ENCODE measurements at regions not wholly inside any gene's neighbourhood (a gene's known extent, or its start where the extent isn't known, plus 50 kb on each side); places are given as distances from the start of the nearest gene placed in this dataset.

- no peak overlapping the region for H3K4me3 ChIP-seq (replicated peaks; ENCODE audit: low read depth, low read length)
- TF ChIP-seq CTCF (IDR thresholded peaks at IDR 0.05; ENCODE audit: low read length, missing control alignments) = no peak
- no peak for DNase-seq (ENCODE audit: low read depth)
Observed at GRCh38 chrX:99798936-99799335, 611.1 kb downstream of the PCDH19 start.

- DNase-seq (ENCODE audit: low read depth) = no peak
- H3K4me3 ChIP-seq (replicated peaks; ENCODE audit: low read depth, low read length) = no peak overlapping the region
- no peak for TF ChIP-seq CTCF (IDR thresholded peaks at IDR 0.05; ENCODE audit: low read length, missing control alignments)
Observed at GRCh38 chrX:99795495-99795894, 614.6 kb downstream of the PCDH19 start.

GRCh38 chrX:99782516-99783040 lies 627.5 kb downstream of the PCDH19 start:
- no peak for TF ChIP-seq CTCF (IDR thresholded peaks at IDR 0.05; ENCODE audit: low read length, missing control alignments)
- H3K4me3 ChIP-seq (replicated peaks; ENCODE audit: low read depth, low read length) = no peak overlapping the region
- no peak for DNase-seq (ENCODE audit: low read depth)

- no peak for TF ChIP-seq CTCF (IDR thresholded peaks at IDR 0.05; ENCODE audit: low read length, missing control alignments)
- H3K4me3 ChIP-seq (replicated peaks; ENCODE audit: low read depth, low read length) = no peak overlapping the region
- no peak for DNase-seq (ENCODE audit: low read depth)
Observed at GRCh38 chrX:99777912-99778311, 632.2 kb downstream of the PCDH19 start.

- DNase-seq (ENCODE audit: low read depth) = no peak
- TF ChIP-seq CTCF (IDR thresholded peaks at IDR 0.05; ENCODE audit: low read length, missing control alignments) = no peak
- no peak overlapping the region for H3K4me3 ChIP-seq (replicated peaks; ENCODE audit: low read depth, low read length)
Observed at GRCh38 chrX:99761731-99762130, 648.3 kb downstream of the PCDH19 start.

- DNase-seq (ENCODE audit: low read depth) = no peak
- TF ChIP-seq CTCF (IDR thresholded peaks at IDR 0.05; ENCODE audit: low read length, missing control alignments) = no peak
Observed at GRCh38 chrX:99752776-99753175, 657.3 kb downstream of the PCDH19 start.

GRCh38 chrX:99750721-99751120 lies 659.4 kb downstream of the PCDH19 start:
- no peak for TF ChIP-seq CTCF (IDR thresholded peaks at IDR 0.05; ENCODE audit: low read length, missing control alignments)
- H3K4me3 ChIP-seq (replicated peaks; ENCODE audit: low read depth, low read length) = no peak overlapping the region
- no peak for DNase-seq (ENCODE audit: low read depth)

More at GRCh38 chrX:99752776-99753175, 657.3 kb downstream of the PCDH19 start:
- H3K4me3 ChIP-seq (replicated peaks; ENCODE audit: low read depth, low read length) = no peak overlapping the region

Measured in fibroblast of pulmonary artery (primary cell).